HG02938 (cell line): ENCODE measurements at regions not wholly inside any gene's neighbourhood (a gene's known extent, or its start where the extent isn't known, plus 50 kb on each side); places are given as distances from the start of the nearest gene placed in this dataset.
A peak's percentile ranks its signal among the peaks of the same experiment; 100 is the strongest.

Experiments
- ATAC-seq: cut with Tn5 transposase; IDR thresholded peaks from one replicate; pipeline ENCODE4 v1.9.1; 2021; ENCODE audit warnings: mild to moderate bottlenecking, moderate library complexity; ENCODE audit not compliant: unreplicated experiment

DNA sequence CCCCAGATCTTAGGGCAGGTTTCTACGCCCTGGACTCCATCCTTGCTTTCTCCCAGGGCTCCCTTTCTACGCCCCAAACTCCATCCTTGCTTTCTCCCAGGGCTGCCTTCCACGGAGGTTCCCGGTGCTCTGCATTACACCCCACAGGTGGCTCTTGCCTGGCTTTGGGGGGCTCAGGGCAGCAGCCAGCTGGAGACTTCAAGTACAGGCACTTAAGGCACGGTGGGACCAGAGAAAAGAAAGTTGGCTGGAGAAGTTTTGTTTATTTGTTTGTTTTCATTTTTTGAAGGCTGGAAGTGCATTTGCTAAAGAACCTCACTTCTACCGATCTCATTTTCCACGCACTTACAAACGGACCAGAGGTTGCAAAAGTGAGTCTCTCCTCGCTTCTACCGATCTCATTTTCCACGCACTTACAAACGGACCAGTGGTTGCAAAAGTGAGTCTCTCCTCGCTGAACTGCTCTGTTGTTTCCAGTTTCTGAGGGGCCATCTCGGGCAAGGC lies 103.8 kb upstream of the MED13L start:
- ATAC-seq = no peak

DNA sequence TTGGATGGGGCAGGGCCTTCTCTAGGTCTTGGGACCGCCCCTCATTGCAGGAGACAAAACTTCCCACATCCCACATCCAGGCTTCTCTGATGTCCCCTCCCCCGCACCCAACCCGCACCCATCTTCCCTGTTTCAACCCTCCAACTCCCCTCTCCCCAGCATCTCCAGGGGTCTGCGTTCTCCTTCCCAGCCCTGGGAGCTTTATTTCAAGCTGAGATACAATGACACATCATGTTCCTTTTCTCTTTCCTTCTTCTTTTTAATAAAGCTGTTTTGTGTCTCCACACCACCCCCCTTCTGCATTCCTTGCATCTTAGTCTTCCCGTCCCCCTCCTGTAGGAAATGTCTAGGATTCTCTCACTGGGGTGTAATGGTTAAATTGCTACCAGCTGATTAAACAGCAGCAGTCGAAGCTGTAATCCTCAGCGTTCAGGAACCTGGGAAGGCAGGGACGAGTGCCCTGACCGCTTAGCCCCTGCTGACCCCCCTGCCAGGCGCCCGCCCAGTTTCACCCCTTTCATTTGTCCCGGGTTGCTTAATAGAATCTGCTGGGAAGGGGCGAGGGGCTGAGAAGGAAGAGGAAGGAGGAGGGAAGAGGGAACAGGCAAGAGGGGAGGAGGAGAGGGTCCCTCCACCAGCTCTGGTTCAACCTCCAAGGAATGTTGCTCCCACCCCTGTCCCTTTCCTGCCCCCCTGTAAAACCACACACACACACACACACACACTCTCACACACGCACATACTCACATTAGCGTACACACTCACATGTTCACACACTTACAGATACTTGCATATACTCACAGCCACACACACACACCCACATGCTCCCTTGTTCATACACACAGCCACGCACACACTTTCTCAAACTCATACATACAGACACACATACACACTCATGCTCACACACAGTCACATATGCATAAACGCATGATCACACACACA lies 104.5 kb upstream of the MED13L start:
- ATAC-seq = no peak

DNA sequence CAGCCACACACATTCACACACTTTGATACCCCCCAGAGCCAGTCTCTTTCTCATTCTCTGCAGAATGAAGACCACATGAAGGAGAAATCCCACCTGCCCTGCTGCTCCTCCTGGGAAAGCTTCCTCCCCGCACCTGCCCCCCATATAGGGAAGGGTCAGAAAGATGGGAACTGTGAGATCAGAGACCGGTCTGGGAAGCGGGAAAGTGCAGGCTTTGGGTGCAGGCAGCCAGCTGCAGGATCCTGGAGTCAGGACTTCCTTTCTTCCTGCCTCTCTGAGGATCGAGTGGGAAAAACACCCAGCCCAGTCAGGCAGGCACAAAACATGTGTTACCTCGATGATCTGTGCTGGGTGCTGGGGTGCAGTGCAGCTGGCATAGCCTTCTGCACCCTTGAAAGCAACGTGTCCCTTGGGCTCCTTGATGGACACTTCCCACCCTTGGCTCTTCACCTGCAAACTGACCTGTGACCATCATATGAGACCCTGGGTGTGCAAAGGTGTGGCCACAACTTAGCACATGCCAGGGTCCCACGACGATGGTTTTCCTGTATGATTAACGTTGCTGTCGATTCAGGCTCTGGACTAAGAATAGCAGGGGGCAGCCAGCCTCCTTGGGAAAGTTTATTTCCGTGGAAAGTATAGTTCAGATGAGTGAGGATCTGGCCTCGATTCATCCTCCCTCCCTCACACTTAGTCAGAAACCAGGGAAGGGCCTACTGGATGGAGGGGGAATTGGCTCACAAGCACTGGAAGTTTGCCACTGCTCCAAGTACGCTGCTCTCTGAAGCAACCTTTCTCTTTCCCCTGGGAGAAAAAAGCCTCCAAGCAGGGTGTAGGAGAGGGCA lies 105.4 kb upstream of the MED13L start:
- no peak for ATAC-seq

DNA sequence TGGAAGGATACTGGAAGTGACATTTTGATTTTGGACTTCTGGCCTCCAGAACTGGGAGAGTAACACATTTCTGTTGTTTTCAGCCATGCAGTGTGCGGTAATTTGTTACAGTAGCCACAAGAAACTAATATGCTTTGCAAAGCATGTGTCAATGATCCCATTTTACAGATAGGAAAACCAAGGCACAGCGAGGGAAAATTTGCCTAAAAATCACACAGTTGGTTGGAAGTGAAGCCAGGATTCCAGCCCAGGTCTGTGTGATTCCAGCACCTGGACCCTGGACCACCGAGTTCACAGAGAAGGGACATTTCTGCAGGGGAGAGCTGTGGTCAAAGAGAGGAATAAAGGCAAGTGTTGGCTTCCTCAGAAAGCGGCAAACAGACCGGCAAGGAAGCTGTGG lies 106.7 kb upstream of the MED13L start:
- no peak for ATAC-seq

DNA sequence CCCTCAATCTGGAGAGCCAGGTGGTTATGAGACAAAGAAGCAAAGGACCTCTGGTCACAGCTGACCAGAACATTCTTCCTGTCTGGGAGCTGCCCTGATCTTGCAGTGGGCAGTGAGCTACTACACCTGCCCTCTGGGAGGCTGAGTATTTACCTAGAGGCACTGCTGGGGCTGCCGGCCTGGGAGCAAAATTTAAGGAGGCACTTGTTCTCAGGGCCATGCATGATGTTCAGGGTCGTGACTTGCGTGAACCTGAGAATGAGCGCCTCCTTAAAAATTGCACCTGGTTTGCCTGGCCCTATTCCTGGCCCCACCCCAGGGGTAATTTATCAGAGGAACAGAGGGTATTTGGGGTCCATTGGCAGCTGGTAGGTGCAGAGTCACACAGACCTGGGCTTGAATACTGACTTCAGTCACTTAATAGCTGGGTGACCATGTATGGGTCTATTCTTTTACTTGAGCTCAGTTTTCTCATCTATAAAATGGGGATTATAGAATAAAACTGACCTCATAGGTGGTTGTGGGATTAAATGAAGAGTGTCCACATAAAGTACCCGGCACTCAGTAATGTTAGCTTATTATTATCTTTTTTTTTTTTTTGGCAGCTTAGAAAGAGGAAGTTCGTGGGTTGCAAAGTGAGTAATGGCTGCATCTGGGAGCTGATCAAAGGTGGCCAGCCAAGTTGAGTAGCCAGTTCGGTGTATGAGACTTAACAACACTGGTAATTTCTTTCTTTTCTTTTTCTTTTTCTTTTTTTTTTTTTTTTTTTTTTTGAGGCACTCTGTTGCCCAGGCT lies 107.4 kb upstream of the MED13L start:
- ATAC-seq = peak; percentile 61

DNA sequence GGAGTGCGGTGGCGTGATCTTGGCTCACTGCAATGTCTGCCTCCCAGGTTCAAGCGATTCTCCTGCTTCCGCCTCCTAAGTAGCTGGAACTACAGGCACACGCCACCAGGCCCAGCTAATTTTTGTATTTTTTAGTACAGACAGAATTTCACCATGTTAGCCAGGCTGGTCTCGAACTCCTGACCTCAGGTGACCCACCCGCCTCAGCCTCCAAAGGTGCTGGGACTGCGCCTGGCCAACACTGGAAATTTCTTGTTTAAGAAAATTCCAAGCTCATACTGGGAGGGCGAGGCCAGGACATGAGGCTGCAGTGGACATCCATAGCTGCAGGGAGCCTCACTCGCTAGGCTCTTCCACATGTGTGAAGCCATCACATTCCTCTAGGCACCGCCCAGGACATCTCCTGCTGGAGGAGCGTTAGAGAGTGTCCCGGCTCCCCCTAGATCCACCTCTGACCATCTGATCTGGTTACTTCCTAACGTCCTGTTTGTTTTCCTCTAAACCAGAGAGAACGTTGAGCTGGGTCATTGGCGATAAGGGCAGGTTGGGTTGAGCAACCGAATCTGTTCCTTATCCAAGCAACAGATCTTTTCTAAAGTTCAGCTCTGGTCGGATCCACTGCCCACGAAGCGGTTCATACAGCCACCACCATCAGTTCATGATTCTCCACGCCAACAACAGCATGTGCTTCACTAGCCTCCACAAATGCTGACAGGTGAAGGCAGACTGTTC lies 108.2 kb upstream of the MED13L start:
- ATAC-seq = no peak

DNA sequence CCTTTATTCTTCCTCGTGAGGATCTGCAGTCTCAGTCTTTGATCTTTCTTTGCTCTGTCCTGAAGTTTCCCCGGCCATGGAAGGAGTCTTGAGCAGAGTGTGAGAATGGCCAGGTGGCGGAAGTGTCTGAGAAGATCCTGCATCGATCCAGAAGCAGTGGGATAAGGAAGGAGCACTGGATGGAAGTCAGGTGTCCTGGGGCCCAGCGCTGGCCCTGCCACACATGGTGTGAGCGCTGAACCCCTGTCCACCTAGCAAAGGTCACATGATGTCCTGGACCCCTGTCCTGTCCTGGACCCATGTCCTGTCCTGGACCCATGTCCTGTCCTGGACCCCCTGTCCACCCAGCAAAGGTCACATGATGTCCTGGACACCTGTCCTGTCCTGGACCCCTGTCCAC lies 111.8 kb upstream of the MED13L start:
- ATAC-seq = no peak

DNA sequence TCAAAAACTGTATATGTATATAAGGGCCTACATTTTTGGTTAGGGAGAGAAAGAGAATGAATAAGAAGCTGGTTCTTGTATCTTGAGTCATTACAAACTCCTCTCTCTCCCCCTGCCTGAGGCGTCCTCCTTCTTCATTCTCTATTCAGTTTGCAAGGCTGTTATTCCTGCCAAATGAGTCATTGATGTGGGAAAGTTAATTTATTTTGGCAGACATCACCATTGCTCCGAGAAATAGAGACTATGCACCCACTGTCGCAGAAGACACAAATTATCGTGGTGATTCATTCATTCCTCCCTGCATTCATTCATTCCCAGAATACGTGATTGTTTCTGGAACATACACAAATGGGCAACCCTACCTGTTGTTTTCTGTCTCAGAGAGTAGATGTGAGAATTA lies 112.5 kb upstream of the MED13L start:
- ATAC-seq = no peak

DNA sequence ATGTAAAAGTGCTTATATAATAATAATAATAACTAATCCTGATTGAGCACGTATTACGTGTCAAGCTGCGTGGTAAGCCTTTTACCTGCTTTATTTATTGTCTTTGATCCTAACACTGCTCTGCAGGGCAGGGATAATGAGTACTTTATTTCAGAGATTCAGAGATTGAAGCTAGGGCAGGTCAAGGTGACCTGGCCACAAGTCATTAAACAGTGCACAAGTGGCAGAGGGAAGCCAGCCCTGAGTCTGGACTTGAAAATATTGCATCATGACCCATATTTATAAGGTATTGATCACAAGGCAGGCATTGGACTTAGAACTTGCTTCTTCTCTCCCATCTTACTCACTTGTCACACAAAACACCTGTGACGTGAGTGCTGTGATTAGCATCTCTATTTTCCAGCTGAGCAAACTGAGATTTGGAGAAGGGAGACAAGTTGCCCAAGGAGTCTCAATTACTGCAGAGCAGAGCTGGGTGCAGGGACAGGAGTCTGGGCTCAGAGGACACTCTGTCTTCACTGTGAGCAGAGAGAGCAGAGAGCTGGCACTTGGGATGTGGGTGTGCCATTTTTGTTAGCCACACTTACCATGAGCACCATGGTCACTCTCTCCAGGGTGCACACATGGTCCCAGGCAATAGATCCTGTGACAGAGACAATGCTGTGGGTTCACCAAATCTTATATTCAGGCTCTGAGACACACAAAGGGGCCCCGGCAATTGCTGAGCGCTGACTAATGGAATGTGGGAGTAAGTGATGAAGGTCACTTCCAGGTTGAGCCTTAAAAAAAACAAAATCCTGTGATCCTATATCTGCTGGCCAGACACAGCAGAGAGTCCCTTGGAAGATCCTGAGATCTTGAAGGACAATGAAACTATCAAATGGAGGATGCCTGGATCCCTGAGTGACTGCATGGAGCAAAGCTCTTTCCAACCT lies 113.2 kb upstream of the MED13L start:
- ATAC-seq = no peak

DNA sequence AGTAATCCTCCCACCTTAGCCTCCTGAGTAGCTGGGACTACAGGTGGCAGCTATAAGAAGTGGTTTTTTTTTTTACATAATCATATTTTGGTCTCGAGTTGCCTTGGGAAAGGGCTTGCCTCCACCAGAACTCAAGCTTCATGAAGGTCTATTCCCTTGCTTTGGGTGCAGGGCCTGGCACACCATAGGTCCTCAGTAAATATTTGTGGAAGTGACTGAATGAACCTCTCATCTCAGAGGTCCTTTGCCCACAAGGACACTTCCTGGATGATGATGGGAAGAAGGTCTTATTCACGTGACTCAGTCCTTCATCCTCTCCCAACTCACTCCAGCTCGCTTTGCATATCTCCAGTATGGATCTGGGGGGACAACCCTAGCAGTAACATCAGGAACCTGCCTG lies 114.0 kb upstream of the MED13L start:
- ATAC-seq = no peak

DNA sequence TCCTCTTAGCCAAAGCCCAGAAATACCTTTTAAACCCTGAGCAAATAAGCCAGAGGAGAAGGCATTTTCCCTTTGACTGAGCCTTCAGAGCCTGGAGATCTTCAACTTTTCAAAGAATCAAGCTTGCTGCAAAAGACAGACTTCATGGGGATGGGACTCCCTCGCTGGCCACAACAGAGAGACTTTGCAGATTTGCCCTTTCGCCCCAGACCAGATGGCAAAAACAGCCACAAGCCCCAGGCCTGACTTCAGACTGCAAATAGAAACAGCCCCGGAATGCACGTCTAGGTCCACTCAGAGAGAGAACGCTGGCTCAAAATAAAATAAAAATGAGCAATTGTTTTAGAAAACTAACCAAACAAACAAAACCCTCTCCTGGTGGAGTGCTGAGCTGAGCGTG lies 114.6 kb upstream of the MED13L start:
- no peak for ATAC-seq

DNA sequence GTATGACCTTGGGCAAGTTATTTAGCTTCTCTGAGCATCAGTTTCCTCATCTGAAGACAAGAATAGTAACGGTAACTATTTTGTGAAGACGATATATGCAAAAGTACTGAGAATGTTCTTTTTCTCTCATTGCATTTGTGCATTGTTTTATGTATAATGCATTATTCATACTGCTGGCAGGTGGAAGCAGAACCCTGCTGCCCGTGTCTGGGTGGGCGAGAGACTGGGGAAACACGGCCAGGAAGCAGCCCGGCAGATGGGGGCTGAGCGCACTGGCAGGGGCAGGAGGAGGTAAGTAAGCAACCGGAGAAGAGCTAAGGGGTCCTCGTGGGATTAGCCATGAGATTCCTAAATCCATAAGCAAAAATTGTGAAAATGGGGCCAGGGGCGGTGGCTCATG lies 115.8 kb upstream of the MED13L start:
- ATAC-seq = no peak

DNA sequence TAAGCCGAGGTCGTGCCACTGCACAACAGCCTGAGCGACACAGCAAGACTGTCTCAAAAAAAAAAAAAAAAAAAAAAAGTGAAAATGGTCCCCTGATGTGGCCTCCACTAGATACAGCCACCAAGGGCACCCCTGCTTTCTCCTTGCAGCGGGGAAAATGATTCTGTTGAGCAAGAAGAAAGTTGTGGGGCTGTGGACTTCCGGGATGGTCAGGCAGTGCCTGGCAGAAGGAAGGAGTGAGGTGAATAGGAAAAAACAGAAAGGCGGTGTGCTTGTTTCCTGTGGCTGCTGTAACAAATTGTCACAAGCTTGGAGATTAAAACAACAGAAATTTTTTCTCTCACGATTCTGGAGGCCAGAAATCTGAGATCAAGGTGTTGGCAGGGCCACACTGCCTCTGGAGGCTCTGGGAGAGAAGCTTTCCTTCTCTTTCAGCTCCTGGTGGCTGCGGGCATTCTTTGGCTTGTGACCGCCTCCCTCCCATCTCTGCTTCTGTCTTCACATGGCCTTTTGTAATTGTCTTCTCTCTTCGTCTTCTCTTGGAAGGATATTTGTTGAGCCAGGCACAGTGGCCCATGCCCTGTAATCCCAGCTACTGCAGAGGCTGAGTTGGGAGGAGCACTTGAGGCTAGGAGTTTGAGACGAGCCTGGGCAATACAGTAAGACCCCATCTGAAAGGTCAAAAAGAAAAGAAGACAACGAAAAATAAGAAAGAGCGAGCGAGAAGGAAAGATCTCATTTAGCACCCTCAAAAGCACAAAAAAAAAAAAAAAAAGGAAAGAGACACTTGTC lies 116.6 kb upstream of the MED13L start:
- no peak for ATAC-seq

DNA sequence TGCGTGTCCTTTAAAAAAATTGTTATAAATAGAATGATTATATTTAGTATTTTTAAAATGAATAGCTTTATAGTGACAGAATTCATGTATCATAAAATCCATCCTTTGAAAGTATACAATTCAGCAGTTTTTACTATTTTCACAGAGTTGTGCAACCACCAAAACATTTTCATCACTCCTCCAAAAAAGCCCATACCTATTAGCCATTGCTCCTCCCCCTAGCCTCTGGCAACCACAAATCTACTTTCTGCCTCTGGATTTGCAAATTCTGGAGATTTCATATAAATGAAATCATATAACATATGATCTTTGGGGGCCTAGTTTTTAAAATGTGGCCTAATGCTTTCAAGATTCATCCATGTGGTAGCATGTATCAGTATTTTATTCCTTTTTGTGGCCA lies 117.9 kb upstream of the MED13L start:
- ATAC-seq = no peak

DNA sequence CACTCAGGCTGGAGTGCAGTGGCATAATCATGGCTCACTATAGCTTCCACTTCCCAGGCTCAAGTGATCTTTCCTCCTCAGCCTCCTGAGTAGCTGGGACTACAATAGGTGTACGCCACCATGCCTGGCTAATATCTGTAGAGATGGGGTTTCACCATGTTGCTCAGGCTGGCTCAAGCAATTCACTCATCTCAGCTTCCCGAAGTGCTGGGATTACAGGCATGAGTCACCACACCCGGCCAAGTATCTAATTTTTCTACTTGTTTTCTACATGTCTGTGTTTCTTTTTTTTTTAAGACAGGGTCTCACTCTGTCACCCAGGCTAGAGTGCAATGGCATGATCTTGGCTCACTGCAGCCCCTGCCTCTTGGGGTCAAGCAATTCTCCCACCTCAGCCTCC lies 119.7 kb upstream of the MED13L start:
- ATAC-seq = no peak

DNA sequence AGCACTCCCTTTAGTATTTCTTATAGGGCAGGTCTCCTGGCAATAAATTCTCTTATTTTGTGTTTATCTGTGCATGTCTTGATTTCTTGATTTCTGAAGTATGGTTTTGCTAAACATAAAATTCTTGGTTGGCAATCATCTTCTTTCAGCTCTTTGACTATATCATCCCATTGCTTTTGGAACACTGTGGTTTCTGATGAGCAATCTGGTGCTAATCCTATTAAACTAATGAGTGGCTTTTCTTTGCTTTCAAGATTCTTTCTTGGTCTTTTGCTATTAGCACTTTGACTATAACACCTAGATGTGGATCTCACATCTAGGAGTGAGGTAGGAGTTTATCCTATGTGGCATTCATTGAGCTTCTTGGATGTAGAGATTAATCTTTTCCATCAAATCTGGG lies 120.7 kb upstream of the MED13L start:
- no peak for ATAC-seq

DNA sequence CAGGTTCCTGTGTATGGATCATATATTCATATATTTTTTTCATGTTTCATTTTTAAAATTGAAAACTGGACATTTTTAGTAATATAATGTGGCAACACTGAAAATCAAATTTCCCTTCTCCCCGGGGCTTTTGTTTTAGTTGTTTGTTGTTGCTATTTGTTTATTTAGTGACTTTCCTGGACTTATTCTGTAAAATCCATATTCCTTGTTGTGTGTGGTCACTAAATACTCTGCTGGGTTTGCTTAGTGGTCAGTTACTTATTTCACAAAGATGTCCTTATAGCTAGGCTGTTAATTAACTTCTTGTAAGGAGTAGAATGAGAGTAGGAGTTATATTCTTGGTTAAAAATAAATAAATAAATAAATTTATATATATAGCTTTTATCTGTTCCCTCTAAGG lies 121.6 kb upstream of the MED13L start:
- no peak for ATAC-seq

DNA sequence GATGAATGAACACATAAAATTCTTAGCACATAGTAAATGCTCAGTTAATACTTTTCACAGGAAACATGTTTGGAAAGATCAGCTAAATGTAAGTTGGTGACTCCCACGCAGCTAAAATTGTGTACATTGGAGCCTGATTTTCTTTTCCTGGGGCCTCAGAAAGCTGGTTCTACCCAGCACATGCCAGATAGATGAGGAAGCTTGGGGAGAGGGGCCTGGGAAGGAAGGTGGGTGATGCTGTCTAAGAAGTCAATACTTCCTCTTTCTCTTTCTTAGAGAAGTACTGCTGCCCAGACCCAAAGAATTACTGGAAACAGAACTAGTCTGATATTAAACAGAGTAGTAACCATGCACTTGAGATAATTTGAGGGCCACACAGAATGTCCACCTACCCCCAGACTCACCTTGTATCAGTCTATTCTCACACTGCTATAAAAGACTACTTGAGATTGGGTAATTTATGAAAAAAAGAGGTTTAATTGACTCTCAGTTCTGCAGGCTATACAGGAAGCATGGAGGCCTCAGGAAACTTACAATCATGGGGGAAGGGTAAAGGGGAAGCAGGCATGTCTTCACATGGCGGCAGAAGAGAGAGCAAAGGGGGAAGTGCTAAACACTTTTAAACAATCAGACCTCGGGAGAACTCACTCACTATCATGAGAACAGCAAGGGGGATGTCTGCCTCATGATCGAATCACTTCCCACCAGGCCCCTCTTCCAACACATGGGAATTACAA lies 123.3 kb upstream of the MED13L start:
- no peak for ATAC-seq
